ENCODE measurements at regions not wholly inside any gene's neighbourhood (a gene's known extent, or its start where the extent isn't known, plus 50 kb on each side); places are given as distances from the start of the nearest gene placed in this dataset.

- no peak for TF ChIP-seq RFX5 (IDR thresholded peaks at IDR 0.05; ENCODE audit: borderline replicate concordance, low read depth, low read length)
- no peak for TF ChIP-seq EZH2 (IDR thresholded peaks at IDR 0.05; ENCODE audit: low read depth, low read length, severe bottlenecking)
- TF ChIP-seq EGR1 (IDR thresholded peaks at IDR 0.05; ENCODE audit: borderline replicate concordance, low read depth, low read length): no peak
- no peak for TF ChIP-seq BRCA1 (IDR thresholded peaks at IDR 0.05; ENCODE audit: low read depth, low read length)
Observed at GRCh38 chr6:40688214-40688761, 101.1 kb upstream of the LRFN2 start (continued).
